Thyroid gland (tissue), 4 donors: ENCODE measurements at regions not wholly inside any gene's neighbourhood (a gene's known extent, or its start where the extent isn't known, plus 50 kb on each side); places are given as distances from the start of the nearest gene placed in this dataset.

ENCODE experiments used
- DNase-seq, 2 donors: peaks; one replicate each; pipeline ENCODE4 v3.0.0-alpha.2; 2019
- H3K27ac ChIP-seq, 3 donors: fragments of 200-600 bp; sonication (generic); 1 replicate in 2 of 3; 2 replicates in 1 of 3; pipeline ENCODE4 v1.5.1; 2016 to 2019; ENCODE audit warnings: mild to moderate bottlenecking in 1 of 3, moderate library complexity in 1 of 3
- H3K27me3 ChIP-seq: fragments of 200-600 bp; sonication (generic); one replicate; pipeline ENCODE4 v1.5.1; 2019
- H3K36me3 ChIP-seq, 2 donors: fragments of 200-600 bp; sonication (generic); one replicate each; pipeline ENCODE4 v1.5.1; 2016 to 2019
- H3K4me1 ChIP-seq, 2 donors: fragments of 200-600 bp; sonication (generic); one replicate each; pipeline ENCODE4 v1.5.1; 2017 to 2019
- H3K4me3 ChIP-seq, 3 donors: fragments of 200-600 bp; sonication (generic); replicated peaks in 1 of 3; 1 replicate in 2 of 3; 2 replicates in 1 of 3; pipeline ENCODE4 v1.5.1; 2016; ENCODE audit warnings: mild to moderate bottlenecking in 1 of 3
- H3K9me3 ChIP-seq: fragments of 200-600 bp; sonication (generic); one replicate; pipeline ENCODE4 v1.5.1; 2017
- POLR2A ChIP-seq, 2 donors: fragments of 450-650 bp; IDR thresholded peaks; one replicate each; pipeline ENCODE4 v1.6.1; 2017; ENCODE audit warnings: antibody characterized with exemption in 2 of 2, mild to moderate bottlenecking in 2 of 2, moderate library complexity in 1 of 2
- WGBS, 2 donors: methylation state at CpG; one replicate each; pipeline ENCODE4 v1.1.5; 2017; 5-methylcytosine and 5-hydroxymethylcytosine counted together
- intact Hi-C: fragments of 100-400 bp; cut with DNase I; formaldehyde crosslinking; loops from one replicate; pipeline ENCODE4 v1.15.1; 2023
- TF ChIP-seq, protein P1 (sequence below), 6 experiments: fragments of 200-600 bp in 3 of 6; fragments of 450-650 bp in 3 of 6; sonication (generic) in 3 of 6; IDR thresholded peaks; one replicate each; pipeline ENCODE4 v1.5.1; 2016 to 2019; ENCODE audit warnings: antibody characterized with exemption in 6 of 6, mild to moderate bottlenecking in 2 of 6, inconsistent platforms in 1 of 6, moderate library complexity in 1 of 6

DNA sequence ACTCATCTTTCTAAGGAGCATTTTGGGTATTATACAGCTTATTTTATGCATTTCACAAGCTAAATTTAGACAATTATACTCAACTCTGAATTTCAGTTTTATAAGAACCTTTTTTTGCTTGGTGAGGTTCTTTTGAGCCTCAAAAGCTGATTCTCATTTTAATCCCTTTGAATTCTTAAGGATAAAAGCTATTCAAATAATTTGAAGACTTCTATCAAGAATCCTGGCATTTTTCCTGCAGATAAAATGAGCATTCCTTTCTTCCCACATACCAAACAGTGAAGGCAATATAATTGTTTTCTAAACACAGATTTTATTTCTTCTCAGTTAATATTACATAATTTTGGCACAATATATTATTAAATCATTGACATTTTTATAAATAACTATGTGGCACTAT is 118.4 kb upstream of the GPM6A start:
- Histone ChIP-seq H3K4me3 (no peak overlapping the region), H3K27me3 (no peaks in the 10 kb centered on the region), H3K27ac (no peak overlapping the region), H3K36me3 (no peaks in the 10 kb centered on the region), H3K4me1 (peaks cover 3% of the 10 kb centered on the region in 2 donors), H3K9me3 (no peaks in the 10 kb centered on the region)
- intact Hi-C loops: no loop called here
- DNase-seq: no peak
- no peak for TF ChIP-seq POLR2A (IDR thresholded peaks at IDR 0.05)
- TF ChIP-seq, protein P1, sequence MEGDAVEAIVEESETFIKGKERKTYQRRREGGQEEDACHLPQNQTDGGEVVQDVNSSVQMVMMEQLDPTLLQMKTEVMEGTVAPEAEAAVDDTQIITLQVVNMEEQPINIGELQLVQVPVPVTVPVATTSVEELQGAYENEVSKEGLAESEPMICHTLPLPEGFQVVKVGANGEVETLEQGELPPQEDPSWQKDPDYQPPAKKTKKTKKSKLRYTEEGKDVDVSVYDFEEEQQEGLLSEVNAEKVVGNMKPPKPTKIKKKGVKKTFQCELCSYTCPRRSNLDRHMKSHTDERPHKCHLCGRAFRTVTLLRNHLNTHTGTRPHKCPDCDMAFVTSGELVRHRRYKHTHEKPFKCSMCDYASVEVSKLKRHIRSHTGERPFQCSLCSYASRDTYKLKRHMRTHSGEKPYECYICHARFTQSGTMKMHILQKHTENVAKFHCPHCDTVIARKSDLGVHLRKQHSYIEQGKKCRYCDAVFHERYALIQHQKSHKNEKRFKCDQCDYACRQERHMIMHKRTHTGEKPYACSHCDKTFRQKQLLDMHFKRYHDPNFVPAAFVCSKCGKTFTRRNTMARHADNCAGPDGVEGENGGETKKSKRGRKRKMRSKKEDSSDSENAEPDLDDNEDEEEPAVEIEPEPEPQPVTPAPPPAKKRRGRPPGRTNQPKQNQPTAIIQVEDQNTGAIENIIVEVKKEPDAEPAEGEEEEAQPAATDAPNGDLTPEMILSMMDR (IDR thresholded peaks at IDR 0.05): no peak

DNA sequence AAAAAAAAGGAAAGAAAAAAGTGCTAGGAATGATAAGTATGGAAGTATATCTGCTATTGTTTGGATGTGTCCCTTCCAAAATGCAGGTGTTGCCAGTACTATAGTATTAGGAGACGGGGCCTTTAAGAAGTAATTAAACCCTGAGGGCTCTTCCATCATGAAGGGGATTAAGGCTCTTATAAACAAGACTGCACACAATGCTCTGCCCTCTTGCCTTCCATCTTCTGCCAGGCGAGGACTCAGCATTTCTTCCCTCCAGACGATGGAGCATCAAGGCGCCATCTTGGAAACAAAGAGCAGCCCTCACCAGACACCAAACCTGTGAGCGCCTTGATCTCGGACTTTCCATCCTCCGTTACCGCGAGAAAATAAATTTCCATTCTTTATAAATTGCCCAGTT is 120.1 kb upstream of the GPM6A start:
- Histone ChIP-seq H3K4me1 (peaks cover 3% of the 10 kb centered on the region in 2 donors), H3K4me3 (no peak overlapping the region), H3K36me3 (no peaks in the 10 kb centered on the region), H3K27me3 (no peaks in the 10 kb centered on the region), H3K27ac (no peak overlapping the region), H3K9me3 (no peaks in the 10 kb centered on the region)
- 95 to 96% methylated on average over 9 of the region's 9 CpGs for WGBS, 2 donors
- TF ChIP-seq, protein P1 (IDR thresholded peaks at IDR 0.05): no peak
- TF ChIP-seq POLR2A (IDR thresholded peaks at IDR 0.05): no peak
- DNase-seq: no peak
- intact Hi-C loops: no loop called here

DNA sequence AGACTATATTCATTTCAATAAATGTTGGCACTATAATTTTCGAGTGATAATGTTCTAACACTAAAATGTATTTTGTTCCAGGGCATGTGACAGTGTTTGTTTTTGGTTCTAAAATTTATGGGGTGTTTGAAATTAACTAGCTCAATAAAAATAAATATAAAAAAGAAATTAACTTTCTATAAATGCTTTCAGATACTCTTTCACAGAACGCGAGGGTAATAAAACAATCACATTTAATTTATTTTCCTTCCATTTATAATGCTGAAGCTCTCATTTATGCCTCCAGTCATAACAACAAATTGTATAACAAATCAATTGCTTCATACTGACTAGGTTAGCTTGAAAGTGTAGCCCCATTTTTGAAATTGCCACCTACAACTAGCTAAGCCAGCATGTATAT is 122.4 kb upstream of the GPM6A start:
- DNase-seq: no peak
- H3K27ac ChIP-seq: no peak overlapping the region
- intact Hi-C loops: no loop called here
- TF ChIP-seq POLR2A (IDR thresholded peaks at IDR 0.05): no peak
- TF ChIP-seq, protein P1 (IDR thresholded peaks at IDR 0.05): no peak
- no peak overlapping the region for H3K4me3 ChIP-seq
- peaks cover 3% of the 10 kb centered on the region in 2 donors for H3K4me1 ChIP-seq
- H3K36me3 ChIP-seq: no peaks in the 10 kb centered on the region
- 93 to 94% methylated on average over 3 of the region's 3 CpGs for WGBS, 2 donors
- no peaks in the 10 kb centered on the region for H3K9me3 ChIP-seq
- H3K27me3 ChIP-seq: no peaks in the 10 kb centered on the region

DNA sequence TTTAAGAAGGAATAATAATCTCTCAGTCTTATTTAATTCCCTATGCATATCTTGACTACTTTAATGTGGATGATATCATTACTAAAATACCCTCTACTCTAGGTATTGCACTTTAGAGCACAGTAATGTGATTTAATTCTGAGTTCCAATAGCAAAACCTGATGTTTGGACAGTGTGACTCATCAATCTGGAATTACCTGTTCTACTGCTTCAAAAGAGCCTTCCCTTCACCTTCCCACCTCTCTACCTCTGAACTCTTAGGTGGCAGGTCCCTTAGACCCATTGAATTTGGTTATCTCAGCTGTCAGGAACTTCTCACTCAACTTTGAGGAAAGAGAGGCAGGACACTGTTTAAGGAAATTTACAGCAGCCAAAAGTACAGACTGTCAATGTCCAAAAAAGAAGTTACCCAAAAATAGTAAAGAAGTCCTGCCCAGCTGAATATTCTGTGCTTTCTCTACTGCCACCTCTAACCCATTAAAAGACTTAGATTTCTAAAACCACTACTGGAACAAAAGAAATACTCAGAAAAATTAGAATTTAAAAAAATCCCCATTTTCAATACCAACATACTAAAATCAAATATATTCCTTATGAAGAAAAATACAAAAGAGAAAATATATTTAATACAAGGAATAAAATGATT is 123.1 kb upstream of the GPM6A start:
- intact Hi-C loops: no loop called here
- DNase-seq: no peak
- peaks cover 3% of the 10 kb centered on the region in 2 donors for H3K4me1 ChIP-seq
- no peaks in the 10 kb centered on the region for H3K27me3 ChIP-seq
- H3K4me3 ChIP-seq: no peak overlapping the region
- no peaks in the 10 kb centered on the region for H3K36me3 ChIP-seq
- no peak overlapping the region for H3K27ac ChIP-seq
- no peaks in the 10 kb centered on the region for H3K9me3 ChIP-seq
- TF ChIP-seq, protein P1 (IDR thresholded peaks at IDR 0.05): no peak
- TF ChIP-seq POLR2A (IDR thresholded peaks at IDR 0.05): no peak

DNA sequence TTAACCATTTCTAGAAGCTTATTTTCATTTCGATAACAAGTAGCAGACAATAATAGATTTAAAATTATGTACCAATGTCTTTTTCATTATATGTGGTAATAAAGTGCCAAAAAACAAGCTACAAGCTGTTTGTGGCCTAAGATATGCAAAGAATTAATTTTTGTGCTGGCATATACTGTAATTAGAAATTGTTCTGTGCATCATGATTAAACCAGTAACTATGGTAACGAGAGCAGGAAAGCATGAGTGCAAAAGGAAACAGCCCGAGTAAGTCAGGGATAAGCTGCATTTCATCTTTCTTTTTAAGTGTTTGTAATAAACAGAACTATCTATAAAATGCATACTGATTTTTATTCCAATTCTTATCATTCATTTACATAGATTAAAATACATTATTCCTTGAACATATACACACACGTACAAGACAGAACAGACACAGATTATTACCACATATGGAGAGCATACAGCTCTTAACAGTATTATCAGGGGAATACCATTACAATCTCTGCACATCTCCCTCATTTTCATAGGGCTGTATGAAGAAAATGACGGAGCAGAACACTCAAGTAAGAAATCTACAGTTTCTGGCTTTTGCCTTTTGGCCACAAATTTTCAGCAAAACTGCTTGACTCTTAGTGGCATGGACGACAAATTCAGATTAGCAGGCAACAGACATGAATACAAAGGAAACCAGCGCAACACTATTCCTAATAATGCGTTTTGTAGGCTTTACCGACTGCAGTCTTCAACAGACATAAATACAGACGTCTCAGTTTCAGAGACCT is 121.3 kb upstream of the WDR17 start:
- Histone ChIP-seq H3K36me3 (no peaks in the 10 kb centered on the region), H3K4me1 (no peaks in the 10 kb centered on the region), H3K4me3 (no peak overlapping the region), H3K9me3 (no peaks in the 10 kb centered on the region), H3K27ac (no peak overlapping the region), H3K27me3 (no peaks in the 10 kb centered on the region)
- WGBS, 2 donors: 85 to 86% methylated on average over 10 of the region's 10 CpGs
- intact Hi-C loops: loop anchor here (10.0 kb wide), 1 partner anchor 400 kb away; no protein-coding TSS in a partner anchor
- TF ChIP-seq POLR2A (IDR thresholded peaks at IDR 0.05): no peak
- DNase-seq: no peak
